Neural cell (in vitro differentiated cells): ENCODE measurements at regions not wholly inside any gene's neighbourhood (a gene's known extent, or its start where the extent isn't known, plus 50 kb on each side); places are given as distances from the start of the nearest gene placed in this dataset.

Experiments
- H2AFZ ChIP-seq: fragments of 200-600, 300-800 bp; sonication (generic), shearing (Covaris generic); 2 replicates; pipeline ENCODE4 v1.6.0; 2014; ENCODE audit warnings: low read depth, mild to moderate bottlenecking, antibody characterized with exemption, low read length, moderate library complexity
- H3F3A ChIP-seq: fragments of 200-600 bp; shearing (Covaris generic); 2 replicates; pipeline ENCODE4 v1.6.1; 2016; ENCODE audit warnings: mild to moderate bottlenecking, moderate library complexity, mixed read lengths, antibody characterized with exemption, low read length; ENCODE audit not compliant: insufficient read depth, poor library complexity, severe bottlenecking
- H3K27ac ChIP-seq: fragments of 200-600, 300-800 bp; sonication (generic), shearing (Covaris generic); 2 replicates; pipeline ENCODE4 v1.5.1; 2014; ENCODE audit warnings: mild to moderate bottlenecking, low read length, moderate library complexity
- H3K27me3 ChIP-seq: fragments of 300-800, 200-600 bp; sonication (generic), shearing (Covaris generic); 2 replicates; pipeline ENCODE4 v1.6.0; 2014; ENCODE audit warnings: mild to moderate bottlenecking, low read depth, low read length, moderate library complexity; ENCODE audit not compliant: insufficient read depth
- H3K36me3 ChIP-seq: fragments of 300-800, 200-600 bp; sonication (generic), shearing (Covaris generic); 2 replicates; pipeline ENCODE4 v1.5.1; 2014; ENCODE audit warnings: mild to moderate bottlenecking, antibody characterized with exemption, low read length, moderate library complexity; ENCODE audit not compliant: insufficient read depth
- H3K4me2 ChIP-seq: fragments of 300-800, 200-600 bp; sonication (generic), shearing (Covaris generic); 2 replicates; pipeline ENCODE4 v1.6.0; 2014; ENCODE audit warnings: mild to moderate bottlenecking, low read length
- H3K4me3 ChIP-seq: fragments of 300-800, 200-600 bp; sonication (generic), shearing (Covaris generic); 2 replicates; pipeline ENCODE4 v1.5.1; 2014; ENCODE audit warnings: mild to moderate bottlenecking, low read length, moderate library complexity
- H3K79me2 ChIP-seq: fragments of 200-600 bp; shearing (Covaris generic); replicated peaks from 2 replicates; pipeline ENCODE4 v1.6.0; 2014; ENCODE audit warnings: mild to moderate bottlenecking, low read length, moderate library complexity; ENCODE audit not compliant: insufficient read depth
- H3K9ac ChIP-seq: fragments of 300-800, 200-600 bp; sonication (generic), shearing (Covaris generic); 2 replicates; pipeline ENCODE4 v1.6.1; 2016; ENCODE audit warnings: mild to moderate bottlenecking, low read length, mixed read lengths
- H3K9me2 ChIP-seq: fragments of 200-600 bp; shearing (Covaris generic); 2 replicates; pipeline ENCODE4 v1.6.1; 2016; ENCODE audit warnings: mild to moderate bottlenecking, low read length, mixed read lengths; ENCODE audit not compliant: insufficient read depth
- H3K9me3 ChIP-seq: fragments of 200-600, 300-800 bp; sonication (generic), shearing (Covaris generic); 2 replicates; pipeline ENCODE4 v1.6.1; 2016; ENCODE audit warnings: mild to moderate bottlenecking, mixed run types, low read length, moderate library complexity, mixed read lengths
- H4K20me1 ChIP-seq: fragments of 200-600 bp; shearing (Covaris generic); 2 replicates; pipeline ENCODE4 v1.6.1; 2016; ENCODE audit warnings: mild to moderate bottlenecking, mixed run types; ENCODE audit not compliant: insufficient read depth
- CTCF ChIP-seq: fragments of 450-650 bp; IDR thresholded peaks from 2 replicates; pipeline ENCODE4 v1.5.1; 2014; ENCODE audit warnings: antibody characterized with exemption, mild to moderate bottlenecking, moderate library complexity; ENCODE audit not compliant: poor library complexity, severe bottlenecking
- EP300 ChIP-seq: fragments of 450-650 bp; conservative IDR thresholded peaks from 2 replicates; pipeline ENCODE4 v1.6.1; 2014; ENCODE audit warnings: antibody characterized with exemption, mild to moderate bottlenecking, moderate library complexity; ENCODE audit not compliant: poor library complexity, severe bottlenecking
- EZH2 ChIP-seq: fragments of 200-600, 300-800 bp; shearing (Covaris generic), sonication (generic); IDR thresholded peaks from 2 replicates; pipeline ENCODE4 v1.6.1; 2014; ENCODE audit warnings: antibody characterized with exemption, low read length, borderline replicate concordance, mild to moderate bottlenecking; ENCODE audit not compliant: insufficient read depth, poor library complexity, severe bottlenecking
- MXI1 ChIP-seq: fragments of 450-650 bp; conservative IDR thresholded peaks from 2 replicates; pipeline ENCODE4 v1.6.1; 2014; ENCODE audit warnings: antibody characterized with exemption, mild to moderate bottlenecking; ENCODE audit not compliant: poor library complexity, severe bottlenecking
- POLR2AphosphoS5 ChIP-seq: IDR thresholded peaks from 2 replicates; pipeline ENCODE4 v1.6.1; 2012
- RAD21 ChIP-seq: fragments of 450-650 bp; conservative IDR thresholded peaks from 2 replicates; pipeline ENCODE4 v1.6.1; 2014; ENCODE audit warnings: antibody characterized with exemption, mild to moderate bottlenecking, moderate library complexity
- REST ChIP-seq: IDR thresholded peaks from 2 replicates; pipeline ENCODE4 v1.6.1; 2012; ENCODE audit warnings: borderline replicate concordance
- SMC3 ChIP-seq: fragments of 450-650 bp; conservative IDR thresholded peaks from 2 replicates; pipeline ENCODE4 v1.6.1; 2014; ENCODE audit warnings: antibody characterized with exemption, mild to moderate bottlenecking, moderate library complexity; ENCODE audit not compliant: poor library complexity
- TAF1 ChIP-seq: IDR thresholded peaks from 2 replicates; pipeline ENCODE4 v1.6.1; 2012; ENCODE audit warnings: low read depth

GRCh38 chr11:29006668-29007067, 898.5 kb downstream of the METTL15 start:
- no peak overlapping the region for H3K4me2 ChIP-seq
- no peaks in the 10 kb centered on the region for H3K79me2 ChIP-seq
- no peaks in the 10 kb centered on the region for H3K27me3 ChIP-seq
- H2AFZ ChIP-seq: no peak overlapping the region
- no peak overlapping the region for H3K9ac ChIP-seq
- H3K27ac ChIP-seq: no peak overlapping the region
- no peaks in the 10 kb centered on the region for H3K9me3 ChIP-seq
- no peaks in the 10 kb centered on the region for H3K36me3 ChIP-seq
- no peak for TF ChIP-seq SMC3
- no peaks in the 10 kb centered on the region for H4K20me1 ChIP-seq
- H3K4me3 ChIP-seq: no peak overlapping the region
- H3F3A ChIP-seq: no peaks in the 10 kb centered on the region
- H3K9me2 ChIP-seq: no peaks in the 10 kb centered on the region

- Histone ChIP-seq H3K4me3 (no peak overlapping the region), H3K79me2 (no peaks in the 10 kb centered on the region), H3K9me2 (no peaks in the 10 kb centered on the region), H2AFZ (no peak overlapping the region), H4K20me1 (no peaks in the 10 kb centered on the region), H3K27ac (no peak overlapping the region), H3K36me3 (no peaks in the 10 kb centered on the region), H3K4me2 (no peak overlapping the region), H3F3A (no peaks in the 10 kb centered on the region), H3K9ac (no peak overlapping the region), H3K9me3 (no peaks in the 10 kb centered on the region), H3K27me3 (no peaks in the 10 kb centered on the region)
- TF ChIP-seq POLR2AphosphoS5 (no peak), MXI1 (no peak), SMC3 (no peak), EP300 (no peak), TAF1 (no peak), CTCF (no peak)
These were observed 897.3 kb downstream of the METTL15 start for GRCh38 chr11:29005401-29005980.

- no peak overlapping the region for H3K9ac ChIP-seq
- H3K27ac ChIP-seq: no peak overlapping the region
- H3K4me2 ChIP-seq: no peak overlapping the region
- TF ChIP-seq MXI1 (no peak), CTCF (no peak), EP300 (no peak), EZH2 (no peak), RAD21 (no peak), SMC3 (no peak), TAF1 (no peak), REST (no peak), POLR2AphosphoS5 (no peak)
- H3K79me2 ChIP-seq: no peaks in the 10 kb centered on the region
- no peaks in the 10 kb centered on the region for H3K36me3 ChIP-seq
- H3K4me3 ChIP-seq: no peak overlapping the region
- H3K9me2 ChIP-seq: no peaks in the 10 kb centered on the region
- no peaks in the 10 kb centered on the region for H3F3A ChIP-seq
- no peak overlapping the region for H2AFZ ChIP-seq
- H4K20me1 ChIP-seq: no peaks in the 10 kb centered on the region
- H3K27me3 ChIP-seq: no peaks in the 10 kb centered on the region
- no peaks in the 10 kb centered on the region for H3K9me3 ChIP-seq
These were observed 894.6 kb downstream of the METTL15 start for GRCh38 chr11:29002816-29003215.
